HG02870 (cell line): ENCODE measurements at regions not wholly inside any gene's neighbourhood (a gene's known extent, or its start where the extent isn't known, plus 50 kb on each side); places are given as distances from the start of the nearest gene placed in this dataset.
"Not testable (repeated sequence)": the region's sequence is repeated elsewhere in the genome, so short reads cannot be mapped to it uniquely, and the experiment has no call there.

Source experiments
- ATAC-seq: cut with Tn5 transposase; IDR thresholded peaks from one replicate; pipeline ENCODE4 v1.9.1; 2021; ENCODE audit warnings: mild to moderate bottlenecking, moderate library complexity; ENCODE audit not compliant: unreplicated experiment

GRCh38 chr5:30401479-30402058 is 791.9 kb upstream of the CDH6 start:
- ATAC-seq, result no peak

- no peak for ATAC-seq
Measured at GRCh38 chr5:30398423-30398822, 795.1 kb upstream of the CDH6 start.

- ATAC-seq, result no peak
Measured at GRCh38 chr5:30392897-30393296, 800.6 kb upstream of the CDH6 start.

- ATAC-seq, result no peak
Measured at GRCh38 chr5:30390095-30390494, 803.4 kb upstream of the CDH6 start.

GRCh38 chr5:30387974-30388632 is 805.4 kb upstream of the CDH6 start:
- ATAC-seq, result no peak

GRCh38 chr5:30385754-30386153 is 807.7 kb upstream of the CDH6 start:
- ATAC-seq, result no peak

GRCh38 chr5:30384171-30384570 is 809.3 kb upstream of the CDH6 start:
- no peak for ATAC-seq

- ATAC-seq, result no peak
Measured at GRCh38 chr5:30380228-30380627, 813.3 kb upstream of the CDH6 start.

- ATAC-seq, result no peak
Measured at GRCh38 chr5:30376848-30377247, 816.6 kb upstream of the CDH6 start.

GRCh38 chr5:30368064-30368463 is 825.4 kb upstream of the CDH6 start:
- no peak for ATAC-seq

- not testable (repeated sequence) for ATAC-seq
Measured at GRCh38 chr5:30365031-30365430, 828.5 kb upstream of the CDH6 start.

- no peak for ATAC-seq
Measured at GRCh38 chr5:30357371-30357770, 836.1 kb upstream of the CDH6 start.

GRCh38 chr5:30355675-30356074 is 837.8 kb upstream of the CDH6 start:
- ATAC-seq, result no peak

- ATAC-seq, result no peak
Measured at GRCh38 chr5:30347858-30348257, 845.6 kb upstream of the CDH6 start.

GRCh38 chr5:30345539-30346345 is 847.7 kb upstream of the CDH6 start:
- not testable (repeated sequence) for ATAC-seq

GRCh38 chr5:30343707-30344106 is 849.8 kb upstream of the CDH6 start:
- ATAC-seq, result no peak

- ATAC-seq, result no peak
Measured at GRCh38 chr5:30341466-30341865, 852.0 kb upstream of the CDH6 start.

- ATAC-seq, result no peak
Measured at GRCh38 chr5:30337084-30337573, 856.4 kb upstream of the CDH6 start.

GRCh38 chr5:30331534-30331933 is 862.0 kb upstream of the CDH6 start:
- ATAC-seq, result no peak

GRCh38 chr5:30325795-30326194 is 867.7 kb upstream of the CDH6 start:
- ATAC-seq, result no peak

- no peak for ATAC-seq
Measured at GRCh38 chr5:30324083-30324482, 869.4 kb upstream of the CDH6 start.

- no peak for ATAC-seq
Measured at GRCh38 chr5:30287890-30288289, 905.6 kb upstream of the CDH6 start.
